Epidermal melanocyte (primary cell): ENCODE measurements at regions not wholly inside any gene's neighbourhood (a gene's known extent, or its start where the extent isn't known, plus 50 kb on each side); places are given as distances from the start of the nearest gene placed in this dataset.
"Not testable (repeated sequence)": the region's sequence is repeated elsewhere in the genome, so short reads cannot be mapped to it uniquely, and the experiment has no call there.

Source experiments
- DNase-seq: peaks from one replicate; pipeline ENCODE4 v3.0.0; 2011; ENCODE audit warnings: low spot score; ENCODE audit not compliant: insufficient read length

DNA sequence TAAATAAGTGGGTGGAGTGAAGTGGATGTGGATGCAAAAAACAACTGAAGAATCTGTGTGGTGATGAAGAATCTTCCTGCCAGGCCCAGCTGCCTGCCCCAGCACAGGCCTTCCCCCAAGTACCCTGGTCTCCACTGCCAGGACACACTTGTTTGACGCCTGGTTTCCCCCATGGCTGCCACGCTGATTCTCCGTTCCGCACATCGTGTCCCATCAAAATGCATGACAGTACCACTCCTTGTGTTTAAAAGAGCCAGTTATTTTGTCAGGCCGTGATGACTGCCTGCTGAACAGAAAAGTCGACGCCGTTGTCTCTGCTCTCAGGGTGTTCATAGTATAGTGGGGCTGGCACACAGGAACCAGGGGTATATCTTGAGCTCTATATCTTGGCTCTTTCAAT, 50.3 kb upstream of the KYNU start:
- DNase-seq = no peak

DNA sequence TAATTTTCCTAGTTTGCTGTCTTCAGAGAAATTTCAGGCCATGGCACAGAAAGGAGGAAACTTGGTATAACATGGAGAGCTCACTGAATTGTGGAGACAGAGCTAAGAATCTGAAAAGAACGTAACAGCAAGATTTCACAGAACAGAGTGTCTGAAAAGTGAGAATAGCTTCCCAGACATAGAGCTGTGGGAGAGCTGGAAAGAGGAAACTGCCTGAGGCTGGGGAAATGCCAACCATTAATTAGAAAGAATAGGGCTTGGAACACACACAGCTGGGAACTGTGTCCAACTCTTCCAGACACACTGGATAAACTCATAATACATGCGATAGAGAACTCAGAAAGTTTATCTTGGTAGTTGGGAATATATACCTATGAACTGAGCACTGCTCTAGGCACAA, 51.6 kb upstream of the KYNU start:
- peak; percentile 61 for DNase-seq

DNA sequence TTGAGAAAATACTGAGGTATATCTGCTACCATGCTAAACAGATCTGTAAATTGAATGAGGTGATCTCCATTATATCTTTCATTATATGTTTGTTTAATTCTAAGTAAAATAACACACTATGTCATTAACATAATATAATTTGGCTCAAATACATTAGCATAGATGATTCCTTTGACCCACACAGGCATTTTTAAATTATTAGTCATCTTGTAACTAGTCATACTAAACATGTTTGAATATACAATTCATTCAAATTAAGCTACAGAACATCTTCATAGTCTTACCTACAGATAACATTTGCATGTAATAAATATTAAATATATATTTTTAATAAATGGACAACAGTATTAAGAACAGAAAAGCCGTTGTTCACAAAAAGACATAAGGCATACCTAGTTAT, 52.7 kb upstream of the KYNU start:
- no peak for DNase-seq

DNA sequence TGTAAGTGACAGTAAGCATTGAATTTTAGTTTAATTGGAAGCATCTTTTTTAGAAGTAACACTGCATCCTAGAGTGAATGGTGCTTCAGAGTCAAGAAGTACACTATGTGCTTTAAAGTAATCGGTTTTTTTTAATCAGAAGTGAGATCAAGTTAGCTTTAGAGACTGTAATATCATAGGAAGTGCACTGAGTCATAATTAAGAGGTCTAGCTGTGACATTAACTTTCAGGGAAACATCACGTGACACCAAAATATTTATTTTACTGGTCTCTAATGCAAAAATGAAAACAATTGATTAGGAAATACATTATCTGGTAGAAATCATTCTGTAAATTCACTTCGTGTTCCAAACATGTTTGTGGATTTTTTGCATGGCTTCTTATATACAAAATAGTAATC, 55.3 kb upstream of the KYNU start:
- DNase-seq = no peak

DNA sequence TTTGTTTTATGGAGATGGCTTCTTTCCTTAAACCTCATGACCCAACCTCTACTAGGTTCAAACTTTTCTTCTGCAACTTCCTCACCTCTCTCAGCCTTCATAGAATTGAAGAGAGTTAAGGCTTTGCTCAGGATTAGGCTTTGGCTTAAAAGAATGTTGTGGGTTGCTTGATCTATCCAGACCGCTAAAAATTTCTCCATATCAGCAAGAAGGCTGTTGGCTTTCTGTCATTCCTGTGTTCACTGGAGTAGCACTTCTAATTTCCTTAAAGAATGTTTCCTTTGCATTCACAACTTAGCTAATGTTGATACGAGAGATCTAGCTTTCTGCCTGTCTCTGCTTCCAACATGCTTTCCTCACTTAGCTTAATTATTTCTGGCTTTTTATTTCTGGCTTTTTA, 58.1 kb upstream of the KYNU start:
- DNase-seq = no peak

DNA sequence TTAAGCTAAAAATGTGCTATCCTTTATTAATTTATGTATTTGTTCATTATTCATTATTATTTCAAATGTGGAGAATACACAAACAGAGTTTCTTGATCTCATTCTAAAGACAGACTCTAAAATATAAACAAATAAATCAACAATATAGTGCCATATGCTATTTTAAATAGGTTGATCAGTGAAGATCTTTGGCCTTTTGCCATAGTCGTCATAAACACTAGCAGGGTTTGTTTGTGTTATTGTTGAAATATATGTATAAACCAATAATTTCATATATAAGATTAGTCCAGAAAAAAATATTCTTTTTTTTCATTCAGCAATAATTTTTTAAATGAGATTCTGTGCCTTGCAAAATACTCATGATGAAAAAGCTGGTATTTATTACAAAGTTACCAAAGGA, 62.1 kb upstream of the KYNU start:
- no peak for DNase-seq

DNA sequence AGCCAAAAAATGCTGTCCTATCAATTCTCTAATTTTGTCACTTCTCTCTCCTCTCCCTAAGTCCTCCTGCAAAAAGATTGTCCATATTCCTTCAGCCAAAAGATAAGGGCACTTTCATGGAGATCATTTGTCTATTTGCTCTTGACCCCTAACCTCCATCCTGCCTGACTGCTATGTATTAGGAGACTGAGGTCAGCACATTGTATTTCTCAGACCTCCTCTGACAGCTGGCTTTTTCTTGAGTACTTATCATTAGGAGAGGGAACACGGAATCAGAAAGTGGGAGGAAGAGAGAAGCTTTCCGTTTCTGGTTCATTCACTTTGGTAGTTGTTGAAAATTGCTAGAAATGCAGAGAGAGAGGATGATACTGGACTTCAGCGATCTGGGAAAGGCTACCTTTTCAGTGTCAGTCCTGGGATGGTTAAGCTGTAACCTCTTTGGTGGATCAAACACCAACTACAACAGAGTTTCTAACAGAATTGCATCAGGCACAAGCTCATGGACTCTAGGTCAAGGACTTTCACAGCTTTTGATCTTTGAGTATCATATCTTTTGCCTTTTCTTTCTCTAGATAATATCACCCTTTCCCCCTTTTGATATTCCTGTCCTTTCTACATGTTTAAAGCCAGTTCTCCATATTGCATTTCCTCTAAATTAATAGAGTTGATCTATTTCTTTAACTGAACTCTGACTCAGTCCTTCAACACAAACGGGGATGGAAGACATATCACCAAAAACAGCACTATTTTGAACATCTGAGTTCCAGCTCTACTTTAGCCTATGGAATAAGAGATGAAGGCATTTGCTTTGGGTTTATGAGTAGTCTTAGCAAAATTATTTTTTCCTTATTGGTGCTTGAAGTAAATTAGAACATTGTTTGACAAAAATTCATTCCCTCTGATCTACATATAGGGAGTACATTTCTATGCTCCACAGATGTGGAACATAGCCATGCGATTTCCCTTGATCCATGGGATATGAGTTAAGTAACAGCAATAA, 63.3 kb upstream of the KYNU start:
- no peak for DNase-seq

DNA sequence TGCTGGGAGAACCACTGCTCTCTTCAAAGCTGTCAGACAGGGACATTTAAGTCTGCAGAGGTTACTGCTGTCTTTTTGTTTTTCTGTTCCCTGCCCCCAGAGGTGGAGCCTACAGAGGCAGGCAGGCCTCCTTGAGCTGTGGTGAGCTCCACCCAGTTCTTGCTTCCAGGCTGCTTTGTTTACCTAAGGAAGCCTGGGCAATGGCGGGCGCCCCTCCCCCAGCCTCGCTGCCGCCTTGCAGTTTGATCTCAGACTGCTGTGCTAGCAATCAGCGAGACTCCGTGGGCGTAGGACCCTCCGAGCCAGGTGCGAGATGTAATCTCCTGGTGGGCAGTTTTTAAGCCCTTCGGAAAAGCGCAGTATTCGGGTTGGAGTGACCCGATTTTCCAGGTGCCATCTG, 65.8 kb upstream of the KYNU start:
- not testable (repeated sequence) for DNase-seq

DNA sequence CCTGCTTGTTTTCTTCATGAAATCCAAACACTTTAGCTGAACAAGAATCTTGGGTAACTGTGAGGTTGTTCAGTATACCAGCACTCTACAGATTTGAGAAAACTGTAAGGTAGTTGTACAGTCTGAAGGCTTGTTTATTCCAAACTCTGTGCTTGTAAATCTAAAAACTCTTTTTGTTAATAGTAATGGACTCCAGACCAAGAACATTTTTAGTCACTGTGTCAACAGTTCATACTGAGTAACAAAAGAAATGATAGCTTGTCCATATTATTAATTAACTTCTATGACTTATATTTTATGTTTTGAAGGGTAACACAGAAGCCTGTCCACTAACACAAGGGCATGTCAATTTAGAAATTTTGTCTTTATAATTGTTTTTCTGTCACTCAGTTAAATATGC, 72.2 kb upstream of the KYNU start:
- no peak for DNase-seq

DNA sequence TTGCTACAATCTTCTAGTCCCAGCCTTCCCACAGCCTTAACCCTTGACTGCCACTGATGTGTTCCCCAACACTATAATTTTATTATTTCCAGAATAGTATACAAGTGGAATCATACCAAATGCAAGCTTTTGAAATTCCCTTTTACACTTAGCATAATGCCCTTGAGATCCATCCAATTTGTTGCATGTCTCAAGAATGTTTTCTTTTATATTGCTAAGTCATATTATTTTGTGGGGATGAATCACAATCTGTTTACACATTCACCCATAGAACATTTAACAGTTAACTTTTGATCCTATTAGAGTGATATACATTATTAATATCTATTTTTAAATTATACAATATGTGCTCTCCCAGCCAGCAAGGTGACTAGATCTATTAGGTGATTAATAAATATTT, 74.3 kb upstream of the KYNU start:
- no peak for DNase-seq

DNA sequence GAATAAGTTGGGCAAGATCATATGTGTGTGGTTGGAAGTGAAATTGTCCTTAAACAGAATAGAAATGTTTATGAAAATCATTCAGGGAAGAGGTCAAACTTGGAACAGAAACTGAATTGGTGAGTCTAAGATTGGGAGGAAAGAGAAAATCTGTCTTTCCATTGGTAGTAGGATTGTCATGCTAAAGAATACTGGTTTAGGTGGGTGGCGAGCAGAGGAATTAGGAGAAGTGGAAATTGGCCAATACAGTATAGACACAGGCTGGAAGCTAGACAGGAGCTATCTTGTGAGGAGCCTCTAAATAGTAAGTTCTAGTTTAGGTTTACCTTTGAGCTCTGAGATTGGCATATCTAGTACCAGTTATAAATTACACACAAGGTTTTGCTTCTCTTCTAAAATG, 80.9 kb upstream of the KYNU start:
- no peak for DNase-seq

DNA sequence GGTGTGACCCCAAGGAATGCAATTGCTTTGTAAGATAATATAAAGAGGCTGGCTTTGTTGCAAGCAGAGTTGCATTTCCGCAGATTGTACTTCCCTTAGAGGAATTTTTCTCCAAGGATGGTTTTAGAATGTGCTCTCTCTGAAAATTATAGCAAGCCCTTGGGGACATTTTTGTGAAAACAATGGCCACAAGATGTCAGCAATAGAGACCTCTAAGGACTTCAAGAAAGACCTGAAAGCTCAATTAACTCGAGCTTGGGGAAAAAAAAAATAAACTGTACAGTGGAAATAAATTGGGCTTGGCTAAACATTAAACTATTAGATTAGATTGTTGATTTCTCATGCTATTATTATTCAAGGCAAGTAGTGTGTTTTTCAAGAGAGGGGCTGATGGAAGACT, 81.3 kb upstream of the KYNU start:
- no peak for DNase-seq

DNA sequence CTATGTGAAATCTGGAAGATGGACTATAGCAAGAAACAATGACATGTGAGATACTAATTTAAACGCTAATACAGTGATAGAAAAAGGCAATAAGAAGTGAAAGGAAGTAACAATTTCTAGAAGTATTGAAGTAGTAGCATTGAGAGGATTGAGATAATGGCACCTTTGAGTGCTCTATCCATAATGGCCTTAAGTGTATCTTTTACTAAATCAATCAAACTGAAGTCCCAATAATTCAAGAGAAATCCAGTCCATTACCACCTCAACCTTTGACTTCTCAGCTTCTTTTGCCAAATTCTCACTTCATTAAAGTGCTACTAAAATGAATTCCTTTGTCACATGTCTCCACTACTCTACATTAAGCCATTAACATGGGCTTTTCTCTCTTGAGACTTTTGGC, 82.6 kb upstream of the KYNU start:
- no peak for DNase-seq

DNA sequence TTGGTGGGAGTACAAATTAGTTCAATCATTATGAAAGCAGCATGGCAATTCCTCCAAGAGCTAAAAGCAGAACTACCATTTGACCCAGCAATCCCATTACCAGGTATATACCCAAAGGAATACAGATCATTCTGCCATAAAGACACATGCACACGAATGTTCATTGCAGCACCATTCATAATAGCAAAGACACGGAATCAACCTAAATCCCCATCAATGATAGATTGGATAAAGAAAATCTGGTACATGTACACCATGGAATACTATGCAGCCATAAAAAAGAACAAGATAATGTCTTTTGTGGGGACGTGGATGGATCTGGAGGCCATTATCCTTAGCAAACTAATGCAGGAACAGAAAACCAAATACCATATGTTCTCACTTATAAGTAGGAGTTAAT, 85.1 kb upstream of the KYNU start:
- not testable (repeated sequence) for DNase-seq

DNA sequence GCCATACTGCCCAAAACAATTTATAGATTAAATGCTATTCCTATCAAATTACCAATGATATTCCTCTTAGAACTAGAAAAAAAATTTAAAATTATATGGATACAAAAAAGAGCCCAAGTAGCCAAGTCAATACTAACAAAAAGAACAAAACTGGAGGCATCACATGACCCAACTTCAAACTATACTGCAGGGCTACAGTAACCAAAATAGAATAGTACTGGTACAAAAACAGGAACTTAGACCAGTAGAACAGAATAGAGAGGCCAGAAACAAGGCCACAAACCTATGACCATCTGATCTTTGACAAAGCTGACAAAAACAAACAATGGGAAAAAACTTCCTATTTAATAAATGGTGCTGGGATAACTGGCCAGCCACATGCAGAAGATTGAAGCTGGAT, 86.1 kb upstream of the KYNU start:
- DNase-seq = no peak

DNA sequence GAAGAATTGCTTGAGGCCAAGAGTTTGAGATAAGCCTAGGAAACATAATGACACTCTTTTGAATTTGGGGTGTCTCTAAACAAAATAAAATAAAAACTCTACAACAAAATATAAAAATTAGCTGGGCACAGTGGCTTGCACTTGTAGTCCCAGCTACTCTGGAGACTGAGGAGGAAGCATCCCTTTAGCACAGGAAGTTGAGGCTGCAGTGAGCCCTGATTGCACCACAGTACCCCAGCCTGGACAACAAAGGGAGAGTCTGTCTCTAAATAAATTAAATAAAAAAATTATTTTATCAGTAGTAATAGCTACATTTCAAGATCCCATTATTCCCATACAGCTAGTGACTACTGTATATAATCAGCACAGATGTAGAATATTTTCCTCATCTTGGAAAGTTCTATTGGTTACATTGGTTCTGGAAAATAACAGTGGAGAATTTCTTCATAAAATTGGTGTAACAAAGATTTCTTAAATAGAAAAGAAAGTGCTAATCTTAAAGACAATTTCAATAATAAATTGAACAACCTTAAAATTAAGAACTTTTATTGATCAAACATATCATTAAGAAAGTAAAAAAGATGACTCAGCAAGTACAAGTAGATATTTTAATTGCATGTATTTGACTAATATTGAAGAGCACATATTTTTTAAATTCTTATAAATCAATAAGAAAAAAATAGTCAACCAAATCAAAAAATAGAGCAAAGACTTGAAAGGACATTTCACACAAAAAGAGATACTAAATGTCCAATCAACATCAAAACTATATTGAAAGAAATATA, 90.4 kb upstream of the KYNU start:
- no peak for DNase-seq

DNA sequence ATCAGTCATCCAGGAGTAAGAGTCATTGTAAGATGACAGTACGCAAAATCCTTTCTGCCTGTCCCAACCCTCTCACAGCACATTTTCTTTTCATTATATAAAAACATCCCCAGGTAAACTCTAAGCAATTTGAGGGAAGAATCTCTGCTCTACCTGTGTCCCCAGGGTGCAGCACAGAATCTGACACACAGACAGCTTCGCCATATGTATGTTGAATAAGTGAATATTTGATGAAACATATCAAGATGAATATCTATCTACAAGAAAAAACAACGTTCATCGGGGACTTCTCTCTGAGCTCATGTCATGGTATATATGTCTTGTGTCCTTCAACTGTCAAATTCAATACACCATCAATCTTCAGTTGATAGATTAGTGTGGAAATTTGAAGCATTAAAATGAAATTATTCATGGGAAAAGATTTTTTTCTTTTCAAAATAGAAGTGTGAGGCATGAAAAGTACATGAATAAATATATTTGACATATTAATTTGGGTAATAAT, 94.5 kb upstream of the KYNU start:
- no peak for DNase-seq

DNA sequence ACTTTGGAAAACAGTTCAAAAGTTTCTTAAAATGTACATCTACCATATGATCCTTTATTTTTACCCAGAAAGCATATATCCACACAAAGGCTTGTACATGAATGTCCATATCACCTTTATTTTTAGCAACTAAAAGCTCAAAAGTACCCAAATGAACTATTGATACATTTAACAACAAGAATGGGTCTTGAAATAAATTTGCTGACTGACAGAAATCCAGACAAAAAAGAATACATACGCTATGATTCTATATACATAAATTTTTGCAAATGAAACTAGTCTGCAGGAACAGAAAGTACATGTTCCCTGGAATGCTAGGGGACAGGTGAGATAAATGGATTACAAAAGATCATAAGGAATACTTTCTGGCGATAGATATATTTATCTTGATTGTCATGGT, 96.3 kb upstream of the KYNU start:
- DNase-seq = no peak

DNA sequence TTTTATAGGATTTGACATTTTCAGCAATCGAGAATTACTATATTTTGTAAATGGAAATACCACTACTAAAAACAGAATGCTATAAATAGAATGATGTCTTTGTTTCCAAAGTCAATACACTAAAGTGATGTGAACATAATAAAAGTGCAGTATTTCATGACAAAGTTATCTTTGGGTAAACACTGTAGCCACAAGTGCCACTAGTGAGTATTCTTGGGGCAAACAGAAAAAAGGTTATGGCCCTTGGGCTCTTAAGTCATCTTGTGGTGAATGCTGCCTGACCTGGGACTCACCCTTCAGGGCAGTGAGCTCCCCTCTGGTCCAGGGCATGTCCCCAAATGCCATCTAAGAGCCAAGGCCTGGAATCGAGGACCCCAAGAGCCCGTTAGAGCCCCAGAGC, 99.2 kb upstream of the KYNU start:
- DNase-seq = no peak

DNA sequence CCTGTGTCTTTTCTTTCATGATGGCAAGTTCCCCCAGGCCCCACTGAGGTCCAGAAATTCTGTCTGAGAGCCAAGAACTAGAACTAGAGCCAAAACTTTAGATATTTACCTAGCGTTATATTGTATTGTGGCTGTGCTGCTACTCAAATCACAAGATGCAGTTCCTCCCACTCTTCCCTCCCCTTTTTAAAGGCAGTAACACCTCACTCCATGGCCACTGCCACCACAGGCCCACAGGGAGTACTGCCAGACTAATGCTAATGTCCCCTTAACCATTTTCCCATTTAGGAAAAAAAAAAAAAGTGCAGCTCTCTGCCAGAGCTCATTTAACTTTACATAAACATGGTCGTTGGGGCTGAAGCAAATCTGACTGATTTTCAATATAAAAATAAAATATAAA, 99.7 kb upstream of the KYNU start:
- DNase-seq = no peak

DNA sequence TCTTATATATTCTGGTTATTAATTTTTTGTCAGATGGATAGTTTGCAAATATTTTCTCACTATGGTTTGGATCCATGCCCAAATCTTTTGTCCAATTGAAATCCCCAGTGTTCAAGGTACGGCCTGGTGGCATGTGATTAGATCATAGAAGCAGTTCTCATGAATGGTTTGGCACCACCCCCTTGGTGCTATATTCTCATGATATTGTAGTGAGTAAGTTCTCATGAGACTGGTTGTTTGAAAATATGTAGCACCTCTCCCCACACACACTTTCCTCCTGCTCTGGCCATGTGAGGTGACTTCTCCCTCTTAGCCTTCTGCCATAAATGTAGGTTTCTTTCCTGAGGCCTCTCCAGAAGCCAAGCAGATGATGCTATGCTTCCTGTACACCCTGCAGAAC, 107.7 kb upstream of the KYNU start:
- no peak for DNase-seq

DNA sequence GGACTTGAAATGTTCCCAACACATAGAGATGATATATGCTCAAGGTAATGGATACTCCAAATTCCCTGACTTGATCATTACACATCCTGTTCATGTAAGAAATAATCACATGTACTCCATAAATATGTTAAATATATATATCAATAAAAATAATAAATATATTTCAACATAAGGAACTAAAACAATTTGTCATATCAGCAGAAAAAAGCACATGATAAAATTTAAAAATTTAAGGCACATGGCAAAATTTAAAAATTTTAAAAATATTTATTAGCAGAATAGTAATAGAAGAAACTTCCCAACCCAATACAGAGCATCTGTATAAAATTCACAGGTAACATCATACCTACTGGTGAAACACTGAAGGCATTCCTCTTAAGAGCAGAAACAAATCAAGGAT, 109.6 kb upstream of the KYNU start:
- DNase-seq = no peak

DNA sequence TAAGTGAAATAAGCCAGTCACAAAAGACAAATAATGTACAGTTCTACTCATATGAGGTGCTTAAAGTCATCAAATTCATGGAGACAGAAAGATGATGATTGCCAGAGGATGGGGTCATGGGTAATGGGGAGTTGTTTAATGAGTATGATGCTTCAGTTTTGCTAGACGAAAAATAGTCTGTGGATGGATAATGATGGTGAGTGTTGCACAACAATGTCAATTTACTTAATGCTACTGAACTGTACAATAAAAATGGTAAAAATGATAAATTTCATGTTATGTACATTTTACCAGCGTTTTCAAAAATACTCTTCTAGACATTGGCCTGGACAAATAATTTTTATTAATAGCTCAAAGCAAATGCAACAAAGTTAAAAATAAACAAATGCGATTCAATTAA, 118.5 kb upstream of the KYNU start:
- DNase-seq = no peak
